ENCODE measurements at regions not wholly inside any gene's neighbourhood (a gene's known extent, or its start where the extent isn't known, plus 50 kb on each side); places are given as distances from the start of the nearest gene placed in this dataset.

- Histone ChIP-seq H3K4me1 (ENCODE audit: insufficient read depth) (no peaks in the 10 kb centered on the region), H2AFZ (no peak overlapping the region), H3K4me2 (ENCODE audit: unreplicated experiment) (no peak overlapping the region), H3K9me3 (ENCODE audit: low read depth) (no peaks in the 10 kb centered on the region), H3K27me3 (replicated peaks; ENCODE audit: insufficient read depth) (no peaks in the 10 kb centered on the region), H3K36me3 (ENCODE audit: low read depth) (no peaks in the 10 kb centered on the region), H3K27ac (no peak overlapping the region), H3K9me2 (ENCODE audit: insufficient read depth) (no peaks in the 10 kb centered on the region), H3F3A (ENCODE audit: insufficient read depth) (no peaks in the 10 kb centered on the region), H3K9ac (no peak overlapping the region), H4K20me1 (ENCODE audit: insufficient read depth) (no peaks in the 10 kb centered on the region), H3K79me2 (ENCODE audit: insufficient read depth) (no peaks in the 10 kb centered on the region), H3K4me3 (no peak overlapping the region)
- in situ Hi-C loops (cut with MboI) = no loop called here
- TF ChIP-seq EZH2phosphoT487 (IDR thresholded peaks at IDR 0.05; ENCODE audit: insufficient read depth, low read depth) (no peak), EZH2 (IDR thresholded peaks at IDR 0.05; ENCODE audit: insufficient read depth, poor library complexity, severe bottlenecking) (no peak)
- WGBS, 2 experiments (ENCODE audit: low coverage in 1 of 2, low lambda C conversion rate in 2 of 2, missing lambda C conversion rate in 2 of 2) = 39 to 45% methylated on average over 3 of the region's 3 CpGs
- no peak for DNase-seq
Observed at GRCh38 chr3:74115906-74116305, 491.2 kb upstream of the PDZRN3 start.

- no peaks in the 10 kb centered on the region for H3K9me3 ChIP-seq (ENCODE audit: low read depth)
- in situ Hi-C loops (cut with MboI) = no loop called here
- no peak overlapping the region for H3K4me2 ChIP-seq (ENCODE audit: unreplicated experiment)
- 16 to 30% methylated on average over 2 of the region's 2 CpGs for WGBS, 2 experiments (ENCODE audit: low coverage in 1 of 2, low lambda C conversion rate in 2 of 2, missing lambda C conversion rate in 2 of 2)
- H3K9me2 ChIP-seq (ENCODE audit: insufficient read depth) = no peaks in the 10 kb centered on the region
- H4K20me1 ChIP-seq (ENCODE audit: insufficient read depth) = no peaks in the 10 kb centered on the region
- H3K27me3 ChIP-seq (replicated peaks; ENCODE audit: insufficient read depth) = no peaks in the 10 kb centered on the region
- DNase-seq = no peak
- H2AFZ ChIP-seq = no peak overlapping the region
- no peaks in the 10 kb centered on the region for H3K79me2 ChIP-seq (ENCODE audit: insufficient read depth)
- H3F3A ChIP-seq (ENCODE audit: insufficient read depth) = no peaks in the 10 kb centered on the region
- H3K27ac ChIP-seq = no peak overlapping the region
- TF ChIP-seq EZH2 (IDR thresholded peaks at IDR 0.05; ENCODE audit: insufficient read depth, poor library complexity, severe bottlenecking) = no peak
- no peak for TF ChIP-seq EZH2phosphoT487 (IDR thresholded peaks at IDR 0.05; ENCODE audit: insufficient read depth, low read depth)
- no peak overlapping the region for H3K9ac ChIP-seq
- H3K4me3 ChIP-seq = no peak overlapping the region
- no peaks in the 10 kb centered on the region for H3K36me3 ChIP-seq (ENCODE audit: low read depth)
- no peaks in the 10 kb centered on the region for H3K4me1 ChIP-seq (ENCODE audit: insufficient read depth)
Observed at GRCh38 chr3:74107451-74107850, 482.7 kb upstream of the PDZRN3 start.

- 8 to 9% methylated on average over 2 of the region's 2 CpGs for WGBS, 2 experiments (ENCODE audit: low coverage in 1 of 2, low lambda C conversion rate in 2 of 2, missing lambda C conversion rate in 2 of 2)
- Histone ChIP-seq H3K9me3 (ENCODE audit: low read depth) (no peaks in the 10 kb centered on the region), H3K9me2 (ENCODE audit: insufficient read depth) (no peaks in the 10 kb centered on the region), H3K4me1 (ENCODE audit: insufficient read depth) (no peaks in the 10 kb centered on the region), H3K27me3 (replicated peaks; ENCODE audit: insufficient read depth) (no peaks in the 10 kb centered on the region), H3K4me3 (no peak overlapping the region), H3K36me3 (ENCODE audit: low read depth) (no peaks in the 10 kb centered on the region), H3K79me2 (ENCODE audit: insufficient read depth) (no peaks in the 10 kb centered on the region), H2AFZ (no peak overlapping the region), H3F3A (ENCODE audit: insufficient read depth) (no peaks in the 10 kb centered on the region), H3K27ac (no peak overlapping the region), H3K9ac (no peak overlapping the region), H3K4me2 (ENCODE audit: unreplicated experiment) (no peak overlapping the region), H4K20me1 (ENCODE audit: insufficient read depth) (no peaks in the 10 kb centered on the region)
- DNase-seq = no peak
- TF ChIP-seq EZH2phosphoT487 (IDR thresholded peaks at IDR 0.05; ENCODE audit: insufficient read depth, low read depth) (no peak), EZH2 (IDR thresholded peaks at IDR 0.05; ENCODE audit: insufficient read depth, poor library complexity, severe bottlenecking) (no peak)
- in situ Hi-C loops (cut with MboI) = no loop called here
Observed at GRCh38 chr3:74106925-74107324, 482.2 kb upstream of the PDZRN3 start.

- H2AFZ ChIP-seq = no peak overlapping the region
- 61 to 72% methylated on average over 2 of the region's 2 CpGs for whole genome bisulfite sequencing, 2 experiments (ENCODE audit: low coverage in 1 of 2, low lambda C conversion rate in 2 of 2, missing lambda C conversion rate in 2 of 2)
- no peaks in the 10 kb centered on the region for H3F3A ChIP-seq (ENCODE audit: insufficient read depth)
Observed at GRCh38 chr3:74091204-74091603, 466.5 kb upstream of the PDZRN3 start.

GRCh38 chr3:74089814-74090213 lies 465.1 kb upstream of the PDZRN3 start:
- H4K20me1 ChIP-seq (ENCODE audit: insufficient read depth) = no peaks in the 10 kb centered on the region
- peak; percentile 22 for DNase-seq
- WGBS, 2 experiments (ENCODE audit: low coverage in 1 of 2, low lambda C conversion rate in 2 of 2, missing lambda C conversion rate in 2 of 2) = 84 to 90% methylated on average over 1 of the region's 1 CpG
- H3K4me2 ChIP-seq (ENCODE audit: unreplicated experiment) = no peak overlapping the region
- no peaks in the 10 kb centered on the region for H3K79me2 ChIP-seq (ENCODE audit: insufficient read depth)
- H3F3A ChIP-seq (ENCODE audit: insufficient read depth) = no peaks in the 10 kb centered on the region
- no peak overlapping the region for H2AFZ ChIP-seq
- H3K4me3 ChIP-seq = no peak overlapping the region
- TF ChIP-seq EZH2phosphoT487 (IDR thresholded peaks at IDR 0.05; ENCODE audit: insufficient read depth, low read depth) (no peak), EZH2 (IDR thresholded peaks at IDR 0.05; ENCODE audit: insufficient read depth, poor library complexity, severe bottlenecking) (no peak)
- in situ Hi-C loops (cut with MboI) = no loop called here
- H3K27me3 ChIP-seq (replicated peaks; ENCODE audit: insufficient read depth) = peaks cover 10% of the 10 kb centered on the region; the same call in 1 of the 2 replicates
- no peaks in the 10 kb centered on the region; the same call in 1 of the 2 replicates for H3K4me1 ChIP-seq (ENCODE audit: insufficient read depth)
- no peaks in the 10 kb centered on the region for H3K9me3 ChIP-seq (ENCODE audit: low read depth)
- no peaks in the 10 kb centered on the region for H3K36me3 ChIP-seq (ENCODE audit: low read depth)
- no peak overlapping the region for H3K9ac ChIP-seq
- no peak overlapping the region for H3K27ac ChIP-seq
- H3K9me2 ChIP-seq (ENCODE audit: insufficient read depth) = no peaks in the 10 kb centered on the region

More at GRCh38 chr3:74091204-74091603, 466.5 kb upstream of the PDZRN3 start:
- no peaks in the 10 kb centered on the region for H3K9me3 ChIP-seq (ENCODE audit: low read depth)
- H3K27me3 ChIP-seq (replicated peaks; ENCODE audit: insufficient read depth) = 0 out of 2 replicates have a peak, but pooled peaks cover 6% of the 10 kb centered on the region
- no peak for DNase-seq
- no peak overlapping the region for H3K9ac ChIP-seq
- no peaks in the 10 kb centered on the region for H3K79me2 ChIP-seq (ENCODE audit: insufficient read depth)
- no peak overlapping the region for H3K27ac ChIP-seq
- no peaks in the 10 kb centered on the region; the same call in 1 of the 2 replicates for H3K4me1 ChIP-seq (ENCODE audit: insufficient read depth)
- in situ Hi-C loops (cut with MboI) = no loop called here
- H3K4me2 ChIP-seq (ENCODE audit: unreplicated experiment) = no peak overlapping the region
- H3K36me3 ChIP-seq (ENCODE audit: low read depth) = no peaks in the 10 kb centered on the region
- no peaks in the 10 kb centered on the region for H4K20me1 ChIP-seq (ENCODE audit: insufficient read depth)
- H3K4me3 ChIP-seq = no peak overlapping the region
- TF ChIP-seq EZH2 (IDR thresholded peaks at IDR 0.05; ENCODE audit: insufficient read depth, poor library complexity, severe bottlenecking) (no peak), EZH2phosphoT487 (IDR thresholded peaks at IDR 0.05; ENCODE audit: insufficient read depth, low read depth) (no peak)
- H3K9me2 ChIP-seq (ENCODE audit: insufficient read depth) = no peaks in the 10 kb centered on the region

All from GM23248 (cell line).